DMS 273 (cell line): ENCODE measurements at regions not wholly inside any gene's neighbourhood (a gene's known extent, or its start where the extent isn't known, plus 50 kb on each side); places are given as distances from the start of the nearest gene placed in this dataset.

ENCODE experiments used
- DNase-seq: peaks from one replicate; lab custom pipeline; 2025; ENCODE audit not compliant: unreplicated experiment; lab: John Stamatoyannopoulos, UW

GRCh38 chr3:67723863-67724262, 69.5 kb upstream of the SUCLG2 start:
- no peak for DNase-seq

- no peak for DNase-seq
Measured at GRCh38 chr3:67719333-67719732, 64.9 kb upstream of the SUCLG2 start.

GRCh38 chr3:67715971-67716370, 61.6 kb upstream of the SUCLG2 start:
- no peak for DNase-seq

- no peak for DNase-seq
Measured at GRCh38 chr3:67713764-67714469, 59.5 kb upstream of the SUCLG2 start.

GRCh38 chr3:67712259-67712658, 57.8 kb upstream of the SUCLG2 start:
- DNase-seq = no peak

GRCh38 chr3:67710396-67710795, 56.0 kb upstream of the SUCLG2 start:
- no peak for DNase-seq

GRCh38 chr3:67706934-67707333, 52.5 kb upstream of the SUCLG2 start:
- no peak for DNase-seq

GRCh38 chr3:67704322-67704721, 49.9 kb upstream of the SUCLG2 start:
- DNase-seq = no peak
